ENCODE measurements at regions not wholly inside any gene's neighbourhood (a gene's known extent, or its start where the extent isn't known, plus 50 kb on each side); places are given as distances from the start of the nearest gene placed in this dataset.

DNA sequence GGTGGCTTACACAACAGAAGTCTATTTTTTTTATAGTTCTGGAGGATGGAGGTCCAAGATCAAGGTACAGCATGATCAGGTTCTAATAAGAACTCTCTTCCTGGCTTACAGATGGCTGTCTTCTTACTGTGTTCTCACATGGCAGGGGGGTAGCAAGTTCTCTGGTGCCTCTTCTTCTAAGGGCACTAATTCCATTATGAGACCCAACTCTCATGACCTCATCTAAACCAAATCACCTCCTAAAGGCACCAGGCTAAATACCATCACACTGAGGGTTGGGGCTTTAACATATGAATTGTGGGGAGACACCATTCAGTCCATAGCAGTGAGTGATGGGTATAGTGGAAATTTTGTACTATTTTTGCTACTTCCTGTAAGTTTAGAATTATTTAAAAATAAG is 75.2 kb upstream of the SLC4A7 start:
- Histone ChIP-seq H3K9ac (ENCODE audit: low read length) (no peak overlapping the region), H3K4me1 (ENCODE audit: low read length) (no peaks in the 10 kb centered on the region), H3K27ac (ENCODE audit: low read length) (no peak overlapping the region), H3K27me3 (replicated peaks; ENCODE audit: insufficient read depth, low read length) (no peaks in the 10 kb centered on the region), H2AFZ (ENCODE audit: low read length) (no peak overlapping the region), H3K4me2 (ENCODE audit: low read depth, low read length) (no peak overlapping the region), H3F3A (ENCODE audit: insufficient read depth, low read length) (no peaks in the 10 kb centered on the region), H3K9me3 (replicated peaks; ENCODE audit: insufficient read depth, low read length) (no peaks in the 10 kb centered on the region), H3K9me2 (replicated peaks; ENCODE audit: insufficient read depth, low read length) (no peaks in the 10 kb centered on the region), H3K4me3 (ENCODE audit: low read length) (no peak overlapping the region), H3K36me3 (replicated peaks; ENCODE audit: insufficient read depth, low read length) (no peaks in the 10 kb centered on the region), H3K79me2 (ENCODE audit: low read length) (no peaks in the 10 kb centered on the region), H4K20me1 (ENCODE audit: insufficient read depth, low read length) (no peaks in the 10 kb centered on the region)
- TF ChIP-seq EZH2 (optimal IDR thresholded peaks at IDR 0.05; ENCODE audit: low read depth, low read length), result no peak
- TF ChIP-seq CTCF (IDR thresholded peaks at IDR 0.05; ENCODE audit: low read length), result no peak
- no peak for TF ChIP-seq EZH2phosphoT487 (IDR thresholded peaks at IDR 0.05; ENCODE audit: low read length)
- DNase-seq, result no peak

DNA sequence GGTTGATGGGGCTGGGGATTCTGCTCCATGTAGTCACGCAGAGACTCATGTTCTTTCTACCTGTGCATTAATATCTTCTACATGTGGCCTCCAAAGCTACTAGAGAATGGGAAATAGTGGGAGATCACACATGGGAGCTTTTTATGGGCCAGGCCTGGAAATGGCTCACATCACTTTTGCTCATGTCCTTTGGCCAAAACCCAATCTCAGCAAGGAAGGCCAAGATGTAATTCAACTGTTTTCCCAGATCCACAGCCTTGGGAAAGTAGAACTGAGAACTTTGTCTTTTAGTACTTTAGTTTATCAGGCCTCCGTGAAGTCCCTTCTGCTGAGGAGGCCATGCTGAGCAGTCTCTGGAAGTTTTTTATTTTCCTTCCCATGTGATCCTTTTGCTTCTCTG is 73.2 kb upstream of the SLC4A7 start:
- TF ChIP-seq EZH2 (optimal IDR thresholded peaks at IDR 0.05; ENCODE audit: low read depth, low read length), result no peak
- no peak for TF ChIP-seq CTCF (IDR thresholded peaks at IDR 0.05; ENCODE audit: low read length)
- no peak for TF ChIP-seq EZH2phosphoT487 (IDR thresholded peaks at IDR 0.05; ENCODE audit: low read length)
- Histone ChIP-seq H3F3A (ENCODE audit: insufficient read depth, low read length) (no peaks in the 10 kb centered on the region), H3K9ac (ENCODE audit: low read length) (no peak overlapping the region), H3K4me3 (ENCODE audit: low read length) (no peak overlapping the region), H3K4me2 (ENCODE audit: low read depth, low read length) (no peak overlapping the region), H3K27ac (ENCODE audit: low read length) (no peak overlapping the region), H4K20me1 (ENCODE audit: insufficient read depth, low read length) (no peaks in the 10 kb centered on the region), H3K9me3 (replicated peaks; ENCODE audit: insufficient read depth, low read length) (no peaks in the 10 kb centered on the region), H3K79me2 (ENCODE audit: low read length) (no peaks in the 10 kb centered on the region), H3K4me1 (ENCODE audit: low read length) (no peaks in the 10 kb centered on the region), H3K27me3 (replicated peaks; ENCODE audit: insufficient read depth, low read length) (no peaks in the 10 kb centered on the region), H2AFZ (ENCODE audit: low read length) (no peak overlapping the region), H3K36me3 (replicated peaks; ENCODE audit: insufficient read depth, low read length) (no peaks in the 10 kb centered on the region), H3K9me2 (replicated peaks; ENCODE audit: insufficient read depth, low read length) (no peaks in the 10 kb centered on the region)
- DNase-seq, result no peak

DNA sequence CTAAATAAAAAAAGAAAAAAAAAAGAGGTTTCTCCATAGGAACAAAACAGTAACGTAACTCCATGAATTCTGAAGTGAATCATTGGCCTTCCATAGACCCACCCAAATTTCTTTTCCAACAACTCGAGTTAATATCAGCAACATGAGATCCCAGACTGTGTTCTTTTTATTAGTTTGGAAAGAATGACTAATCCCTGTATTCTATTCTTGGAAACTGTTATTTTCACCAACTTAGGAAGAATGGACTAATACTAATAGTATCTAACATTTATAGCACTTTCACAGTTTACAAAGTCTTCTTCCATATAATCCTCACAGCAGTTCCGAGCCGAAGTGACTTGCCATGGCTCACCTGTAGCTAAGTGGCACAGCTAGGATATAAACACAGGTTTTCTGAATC is 72.7 kb upstream of the SLC4A7 start:
- no peak for DNase-seq
- no peaks in the 10 kb centered on the region for H3K9me3 ChIP-seq (replicated peaks; ENCODE audit: insufficient read depth, low read length)
- H3K27me3 ChIP-seq (replicated peaks; ENCODE audit: insufficient read depth, low read length), result no peaks in the 10 kb centered on the region
- no peak overlapping the region for H3K27ac ChIP-seq (ENCODE audit: low read length)
- no peak overlapping the region for H3K4me3 ChIP-seq (ENCODE audit: low read length)
- H3K9me2 ChIP-seq (replicated peaks; ENCODE audit: insufficient read depth, low read length), result no peaks in the 10 kb centered on the region
- no peak overlapping the region for H3K9ac ChIP-seq (ENCODE audit: low read length)
- no peak overlapping the region for H3K4me2 ChIP-seq (ENCODE audit: low read depth, low read length)
- TF ChIP-seq EZH2phosphoT487 (IDR thresholded peaks at IDR 0.05; ENCODE audit: low read length), result no peak
- no peak for TF ChIP-seq EZH2 (optimal IDR thresholded peaks at IDR 0.05; ENCODE audit: low read depth, low read length)
- TF ChIP-seq CTCF (IDR thresholded peaks at IDR 0.05; ENCODE audit: low read length), result no peak
- H3K36me3 ChIP-seq (replicated peaks; ENCODE audit: insufficient read depth, low read length), result no peaks in the 10 kb centered on the region
- H4K20me1 ChIP-seq (ENCODE audit: insufficient read depth, low read length), result no peaks in the 10 kb centered on the region
- H3K79me2 ChIP-seq (ENCODE audit: low read length), result no peaks in the 10 kb centered on the region
- no peaks in the 10 kb centered on the region for H3F3A ChIP-seq (ENCODE audit: insufficient read depth, low read length)
- no peak overlapping the region for H2AFZ ChIP-seq (ENCODE audit: low read length)
- no peaks in the 10 kb centered on the region for H3K4me1 ChIP-seq (ENCODE audit: low read length)

All from MM.1S (cell line).